Erythroblast (primary cell): ENCODE measurements at regions not wholly inside any gene's neighbourhood (a gene's known extent, or its start where the extent isn't known, plus 50 kb on each side); places are given as distances from the start of the nearest gene placed in this dataset.

Source experiments
- DNase-seq, 2 experiments: peaks; one replicate each; lab custom pipeline; 2025; lab: John Stamatoyannopoulos, UW
- GATA1 ChIP-seq: IDR thresholded peaks from 2 replicates; pipeline ENCODE4 v1.6.1; 2011; ENCODE audit warnings: low read depth, mild to moderate bottlenecking, control low read depth, low read length, moderate library complexity
- POLR2A ChIP-seq: IDR thresholded peaks from 2 replicates; pipeline ENCODE4 v1.6.1; 2011; ENCODE audit warnings: mild to moderate bottlenecking, low read length

DNA sequence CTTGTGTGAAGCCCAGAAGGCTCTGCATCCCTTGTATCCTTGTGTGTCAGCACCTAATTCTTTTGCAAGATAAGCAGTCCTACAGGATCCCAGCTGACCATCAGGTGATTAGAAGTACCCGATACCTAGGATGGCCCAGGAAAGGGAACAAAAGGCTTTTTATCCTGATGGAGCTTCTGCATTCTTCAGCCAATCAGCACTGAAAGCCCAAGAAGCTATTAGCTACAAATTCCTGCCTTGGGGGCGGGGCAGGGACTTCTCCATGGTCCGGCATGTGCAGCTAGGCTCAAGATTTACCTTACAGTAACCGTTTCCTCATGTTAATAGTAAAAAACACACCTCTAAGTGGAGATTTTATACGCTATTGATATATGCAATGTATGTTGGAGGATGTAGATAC is 264.6 kb upstream of the THUMPD2 start:
- no peak for TF ChIP-seq POLR2A
- no peak for TF ChIP-seq GATA1
- no peak for DNase-seq

GRCh38 chr2:40043191-40043590 is 264.1 kb upstream of the THUMPD2 start:
- TF ChIP-seq GATA1 (no peak), POLR2A (no peak)
- no peak for DNase-seq

DNA sequence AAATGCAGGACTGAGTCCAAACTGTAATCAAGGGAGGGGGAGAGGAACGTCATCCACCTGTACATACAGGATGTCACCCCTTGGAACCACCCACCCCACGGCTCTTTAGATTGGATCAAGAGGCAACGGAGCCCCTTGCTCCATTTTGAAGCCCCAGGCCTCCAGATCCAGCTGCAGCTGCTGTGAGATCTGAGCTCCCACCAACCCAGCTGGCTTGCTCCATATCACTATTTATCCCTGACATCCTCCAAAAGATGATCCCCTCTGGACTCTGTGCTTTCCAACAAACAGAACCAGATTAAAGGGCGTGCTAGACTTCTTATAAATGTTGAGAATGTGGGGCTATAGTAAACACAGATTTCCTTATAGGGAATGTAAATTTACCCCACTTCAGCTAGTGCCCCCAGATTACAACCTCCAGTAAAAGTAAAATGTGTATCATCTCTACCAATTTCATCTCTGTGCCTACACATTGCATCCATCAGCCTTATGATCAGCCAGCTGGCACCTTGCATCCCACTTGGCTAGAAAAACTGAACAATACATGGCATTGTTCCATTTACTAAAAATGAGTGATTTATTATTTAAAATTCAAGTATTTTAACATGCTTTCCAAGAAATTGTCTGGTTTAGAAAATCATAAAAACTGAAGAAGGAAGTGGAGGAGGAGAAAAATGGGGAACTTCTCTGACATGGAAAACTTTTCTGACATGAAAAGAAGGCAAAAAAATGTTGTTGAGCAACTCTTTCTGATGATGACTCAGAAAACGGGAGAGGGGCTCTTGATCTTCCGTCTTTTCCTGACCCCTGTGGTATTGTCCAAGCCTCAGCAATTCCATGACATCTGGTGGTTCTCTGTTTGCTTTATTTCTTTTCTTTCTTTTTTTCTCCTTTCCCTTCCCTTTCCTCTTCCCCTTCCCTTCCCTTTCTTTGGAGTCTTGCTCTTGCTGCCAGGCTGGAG is 262.6 kb upstream of the THUMPD2 start:
- no peak for TF ChIP-seq POLR2A
- no peak for TF ChIP-seq GATA1
- no peak for DNase-seq

GRCh38 chr2:40039549-40039948 is 260.5 kb upstream of the THUMPD2 start:
- DNase-seq = no peak
- TF ChIP-seq POLR2A (no peak), GATA1 (no peak)

DNA sequence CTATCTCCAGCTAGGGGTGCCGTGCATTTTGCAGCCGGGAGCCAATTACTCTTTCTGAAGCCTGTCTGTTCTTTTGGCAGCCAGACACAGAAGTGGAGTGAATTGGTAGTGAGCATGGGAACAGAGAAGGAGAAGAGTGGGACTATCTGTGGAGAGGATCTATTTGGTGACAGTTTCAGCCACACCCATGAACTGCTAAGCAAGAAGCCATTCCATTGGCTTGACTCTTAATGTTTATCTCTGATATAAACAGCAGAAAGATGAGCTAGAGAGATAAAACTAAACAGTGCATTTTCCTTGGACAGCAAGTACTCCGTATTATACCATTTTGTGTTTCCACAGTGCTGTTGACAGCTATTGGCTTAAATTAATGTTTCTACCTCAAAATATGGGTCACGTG is 259.6 kb upstream of the THUMPD2 start:
- no peak for DNase-seq
- no peak for TF ChIP-seq GATA1
- TF ChIP-seq POLR2A = no peak

GRCh38 chr2:40037303-40037702 is 258.2 kb upstream of the THUMPD2 start:
- no peak for TF ChIP-seq GATA1
- no peak for TF ChIP-seq POLR2A
- DNase-seq = no peak

GRCh38 chr2:40036241-40036640 is 257.2 kb upstream of the THUMPD2 start:
- TF ChIP-seq POLR2A = no peak
- TF ChIP-seq GATA1 = no peak
- DNase-seq = no peak

- TF ChIP-seq POLR2A (no peak), GATA1 (no peak)
- DNase-seq = no peak
These were observed 255.7 kb upstream of the THUMPD2 start for GRCh38 chr2:40034801-40035200.

DNA sequence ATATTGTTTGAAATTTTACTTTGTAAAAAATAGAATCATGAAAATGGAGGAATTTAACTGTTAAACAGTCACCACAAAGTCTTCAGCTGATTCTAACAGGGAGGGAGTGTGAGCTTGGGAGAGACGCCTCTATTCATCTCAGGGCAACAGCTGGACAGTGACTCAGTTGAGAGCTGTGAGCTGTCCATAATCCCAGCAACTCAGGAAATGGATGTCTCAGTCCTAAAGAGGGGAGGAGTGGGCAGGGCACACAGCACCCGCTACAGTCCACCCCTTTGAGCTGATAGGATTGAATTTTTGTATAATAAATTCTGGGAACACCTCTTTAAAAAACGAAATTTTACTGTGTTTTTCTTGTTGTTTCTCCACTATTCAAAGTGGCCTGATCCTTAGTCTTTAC is 255.1 kb upstream of the THUMPD2 start:
- TF ChIP-seq GATA1 (no peak), POLR2A (no peak)
- DNase-seq = no peak

DNA sequence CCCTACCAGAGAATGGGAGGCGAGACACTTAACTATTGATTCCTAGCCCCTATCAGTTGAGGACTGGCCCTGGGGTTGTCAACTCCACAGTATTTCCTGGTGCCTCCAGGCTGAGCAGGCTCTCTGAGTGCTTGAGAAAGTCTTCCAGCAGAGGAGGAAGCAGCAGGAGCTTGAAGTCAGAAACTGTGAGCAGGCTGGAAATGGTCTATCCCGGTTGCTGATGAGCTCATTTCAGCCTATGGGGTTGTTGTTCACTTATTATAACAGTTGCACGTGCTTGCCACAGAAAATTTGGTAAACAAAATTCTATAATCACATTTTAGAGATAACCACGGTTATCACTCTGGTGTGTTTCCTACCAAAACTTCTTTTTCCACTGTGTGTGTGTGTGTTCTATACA is 254.7 kb upstream of the THUMPD2 start:
- TF ChIP-seq GATA1 = no peak
- TF ChIP-seq POLR2A = no peak

DNA sequence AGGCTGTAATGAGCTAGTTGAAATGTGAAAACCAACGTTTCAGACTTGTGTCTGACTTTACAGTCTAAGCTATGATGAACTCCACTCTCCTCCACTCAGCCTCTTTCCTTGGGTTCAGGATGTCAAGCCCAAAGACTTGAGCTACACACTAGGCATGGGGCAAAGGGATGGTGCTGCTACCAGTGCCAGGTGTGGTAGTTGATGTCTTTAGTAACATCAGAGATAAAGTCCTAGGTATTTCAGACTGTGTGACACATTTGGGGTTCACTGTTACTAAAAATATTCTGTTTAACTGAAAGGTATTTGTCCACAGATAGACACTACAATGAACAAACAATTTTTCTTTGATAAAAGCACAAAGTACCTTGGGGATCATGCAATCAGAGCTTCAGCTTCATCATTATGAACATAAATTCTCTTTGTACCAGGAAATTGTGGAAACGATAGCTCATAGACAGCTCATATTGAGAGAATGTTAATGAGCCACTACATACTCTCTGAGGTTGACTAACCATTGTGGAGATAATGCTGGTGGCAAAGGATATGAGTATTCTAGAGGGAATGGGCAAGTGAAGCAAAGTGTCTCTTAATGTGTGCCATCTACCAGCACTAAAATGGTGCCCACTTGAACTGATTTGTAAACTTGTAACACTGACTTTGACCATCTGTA is 253.7 kb upstream of the THUMPD2 start:
- TF ChIP-seq POLR2A (no peak), GATA1 (no peak)
- no peak for DNase-seq

More for the DNA sequence above, 254.7 kb upstream of the THUMPD2 start:
- no peak for DNase-seq

DNA sequence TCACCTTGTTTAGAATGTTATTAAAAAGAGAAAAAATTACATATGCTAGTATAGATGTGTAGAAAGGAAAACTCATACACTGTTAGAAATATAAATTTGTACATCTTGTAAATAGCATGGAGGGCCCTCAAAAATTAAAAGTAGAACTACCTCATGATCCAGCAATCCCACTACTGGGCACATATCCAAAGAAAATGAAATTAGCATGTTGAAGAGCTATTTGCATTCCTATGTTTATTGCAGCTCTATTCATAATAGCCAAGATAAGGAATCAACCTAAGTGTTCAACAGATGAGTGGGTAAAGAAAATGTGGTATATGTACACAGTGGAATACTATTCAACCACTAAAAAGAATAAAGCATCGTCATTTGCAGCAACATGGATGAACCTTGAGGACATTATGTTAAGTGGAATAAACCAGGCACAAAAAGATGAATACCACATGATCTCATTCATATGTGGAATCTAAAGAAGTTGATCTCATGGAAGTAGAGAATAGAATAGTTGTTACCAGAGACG is 251.5 kb upstream of the THUMPD2 start:
- TF ChIP-seq GATA1 = no peak
- DNase-seq = no peak

DNA sequence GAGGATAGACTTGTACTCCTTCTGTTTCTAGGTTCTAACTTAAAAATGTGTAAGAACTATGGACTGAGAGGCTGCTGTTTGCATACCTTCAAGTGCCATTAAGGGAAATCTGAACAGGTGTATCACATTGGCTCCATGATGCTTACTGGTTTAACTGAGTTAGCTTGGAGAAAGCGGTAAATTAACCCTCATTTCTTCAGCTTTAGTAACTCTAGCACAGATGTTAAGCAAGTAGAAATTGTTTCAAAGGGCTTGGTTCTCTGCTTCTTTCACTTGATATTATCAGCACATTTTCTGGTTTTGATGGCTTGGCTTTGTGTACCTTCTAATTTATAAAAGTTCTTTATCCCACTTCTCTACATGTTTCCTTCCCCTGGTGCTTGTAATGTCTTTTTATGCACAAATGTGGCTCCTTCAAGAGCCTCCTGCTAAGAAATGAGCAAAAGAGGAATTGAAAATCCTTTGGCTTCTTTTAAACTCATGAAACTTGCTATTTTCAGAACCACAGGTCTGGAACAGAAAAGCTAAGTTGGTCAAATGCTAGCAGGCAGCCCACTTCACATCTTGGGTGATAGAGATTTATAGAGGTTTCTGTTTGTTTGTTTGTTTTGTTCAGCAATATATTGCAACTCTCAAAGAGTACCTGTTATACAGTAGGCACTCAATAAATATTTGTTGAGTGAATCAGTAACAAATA is 249.9 kb upstream of the THUMPD2 start:
- TF ChIP-seq GATA1 (no peak), POLR2A (no peak)

GRCh38 chr2:40027968-40028367 is 248.9 kb upstream of the THUMPD2 start:
- TF ChIP-seq GATA1 (no peak), POLR2A (no peak)
- no peak for DNase-seq

More for the DNA sequence above, 249.9 kb upstream of the THUMPD2 start:
- no peak for DNase-seq

DNA sequence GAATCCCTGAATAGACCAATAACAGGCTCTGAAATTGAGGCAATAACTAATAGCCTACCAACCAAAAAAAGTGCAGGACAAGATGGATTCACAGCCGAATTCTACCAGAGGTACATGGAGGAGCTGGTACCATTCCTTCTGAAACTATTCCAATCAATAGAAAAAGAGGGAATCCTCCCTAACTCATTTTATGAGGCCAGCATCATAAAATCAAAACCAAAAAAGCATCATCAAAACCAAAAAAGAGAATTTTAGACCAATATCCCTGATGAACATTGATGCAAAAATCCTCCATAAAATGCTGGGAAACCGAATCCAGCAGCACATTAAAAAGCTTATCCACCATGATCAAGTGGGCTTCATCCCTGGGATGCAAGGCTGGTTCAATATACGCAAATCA is 246.2 kb upstream of the THUMPD2 start:
- DNase-seq = peak in 1 of 2 experiments; percentile 8
